G401 (cell line): ENCODE measurements at regions not wholly inside any gene's neighbourhood (a gene's known extent, or its start where the extent isn't known, plus 50 kb on each side); places are given as distances from the start of the nearest gene placed in this dataset.

Experiments
- DNase-seq: peaks from one replicate; pipeline ENCODE4 v3.0.0-alpha.2; 2015; ENCODE audit warnings: low spot score
- in situ Hi-C: cut with HindIII; loops from 2 replicates; pipeline ENCODE4 v1.10.0; 2016; ENCODE audit warnings: low sequenced_read_pairs, mixed read lengths

- in situ Hi-C loops = no loop called here
- DNase-seq = no peak
These were observed 722.3 kb upstream of the FLRT2 start for GRCh38 chr14:84807673-84808072.

GRCh38 chr14:84809158-84809557, 720.8 kb upstream of the FLRT2 start:
- in situ Hi-C loops = no loop called here
- no peak for DNase-seq

GRCh38 chr14:84814391-84814790, 715.6 kb upstream of the FLRT2 start:
- in situ Hi-C loops = no loop called here
- DNase-seq = no peak

- in situ Hi-C loops = no loop called here
These were observed 710.4 kb upstream of the FLRT2 start for GRCh38 chr14:84819528-84819927.

DNA sequence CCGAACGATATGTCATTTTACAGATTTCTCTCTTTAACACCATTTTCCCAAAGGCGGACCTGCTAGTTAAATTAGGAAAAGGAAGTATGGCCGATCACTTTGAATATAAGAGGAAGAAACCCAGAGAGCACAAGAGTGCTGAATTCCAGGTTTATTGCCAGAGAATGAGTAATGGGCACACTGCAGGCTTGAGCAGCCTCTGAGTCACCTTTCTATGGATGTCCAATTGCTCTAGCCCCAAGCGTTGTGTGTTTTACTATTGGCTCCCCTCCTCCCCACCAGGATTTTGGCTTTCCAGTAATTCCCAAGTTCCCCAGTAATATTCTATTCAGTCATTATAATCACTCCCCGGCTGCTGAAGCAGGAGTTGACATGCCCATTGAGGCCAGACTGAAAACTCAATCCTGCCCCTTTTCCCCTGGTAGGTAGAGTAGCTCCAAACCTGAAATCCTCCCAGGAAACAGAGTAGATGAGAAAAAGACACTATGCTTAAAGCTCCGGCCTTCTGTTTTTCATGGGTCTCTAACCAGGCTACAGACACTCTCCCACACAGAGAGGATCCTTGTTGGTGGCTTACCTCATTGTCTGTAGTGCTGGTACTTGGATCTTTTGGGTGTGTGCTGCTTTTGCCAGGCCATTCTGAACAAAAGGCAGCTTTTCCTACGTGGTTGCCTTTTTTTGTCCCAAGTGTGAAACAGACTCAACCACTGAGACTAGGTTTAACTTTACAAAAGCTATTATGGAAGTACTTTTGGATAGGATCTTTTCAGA, 704.3 kb upstream of the FLRT2 start:
- no peak for DNase-seq

More at GRCh38 chr14:84819528-84819927, 710.4 kb upstream of the FLRT2 start:
- no peak for DNase-seq

GRCh38 chr14:84826294-84826693, 703.6 kb upstream of the FLRT2 start:
- no peak for DNase-seq
- in situ Hi-C loops = no loop called here

More for the DNA sequence above, 704.3 kb upstream of the FLRT2 start:
- in situ Hi-C loops = no loop called here

DNA sequence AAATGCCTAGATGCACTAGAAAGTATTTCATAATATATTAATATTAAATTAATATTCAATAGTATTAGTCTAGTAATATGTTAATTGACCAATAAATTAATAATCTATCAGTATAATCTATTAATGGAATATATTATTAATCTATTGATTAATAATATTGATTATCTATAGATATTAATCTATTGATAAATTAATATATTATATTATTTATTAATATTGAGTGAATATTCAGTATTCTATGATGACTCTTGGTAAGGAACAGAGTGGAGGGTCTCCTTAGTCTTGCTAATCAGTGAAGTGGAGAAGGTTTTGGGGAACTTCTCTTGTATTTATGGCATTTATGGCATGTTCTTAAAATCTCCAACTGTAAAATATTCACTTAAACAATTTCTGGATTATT, 679.3 kb upstream of the FLRT2 start:
- DNase-seq = no peak
- in situ Hi-C loops = no loop called here

- in situ Hi-C loops = no loop called here
These were observed 673.0 kb upstream of the FLRT2 start for GRCh38 chr14:84856751-84857534.

DNA sequence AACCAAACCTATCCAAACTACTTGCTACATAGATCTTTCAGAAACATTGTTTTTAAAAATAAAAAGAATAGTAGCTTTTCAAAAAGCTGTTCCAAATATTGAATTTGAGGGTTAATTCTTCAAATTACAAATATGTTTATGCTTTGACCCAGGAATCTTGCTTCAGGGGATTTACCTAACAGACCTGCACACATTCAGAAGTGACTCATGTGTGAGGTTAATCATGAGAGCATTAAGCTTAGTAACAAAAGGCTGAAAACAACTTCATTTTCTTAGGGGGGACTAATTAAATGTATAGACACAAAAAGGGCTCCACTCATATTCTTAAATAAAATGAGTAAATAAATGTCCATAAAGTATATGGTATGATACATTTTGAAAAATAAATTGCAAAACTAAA, 672.4 kb upstream of the FLRT2 start:
- in situ Hi-C loops = no loop called here
- no peak for DNase-seq

More at GRCh38 chr14:84856751-84857534, 673.0 kb upstream of the FLRT2 start:
- no peak for DNase-seq

DNA sequence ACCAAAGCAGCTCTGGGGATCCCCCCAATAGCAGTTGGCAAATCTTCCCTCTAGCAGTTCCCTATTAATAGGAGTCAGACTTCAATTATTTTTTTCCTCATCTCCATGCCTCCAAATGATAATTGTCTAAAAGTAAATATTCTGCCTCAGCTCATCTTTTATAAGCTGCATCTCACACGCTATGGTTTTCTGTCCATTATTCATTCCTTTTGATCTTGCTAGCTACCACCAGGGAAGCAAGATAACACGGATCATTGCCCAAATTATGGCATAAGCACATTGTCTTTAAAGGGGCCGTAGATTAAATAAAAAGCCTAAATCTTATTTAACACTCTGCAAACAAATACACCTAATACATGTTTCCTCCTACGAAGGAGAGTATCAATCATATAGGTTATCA, 670.8 kb upstream of the FLRT2 start:
- in situ Hi-C loops = no loop called here
- no peak for DNase-seq

DNA sequence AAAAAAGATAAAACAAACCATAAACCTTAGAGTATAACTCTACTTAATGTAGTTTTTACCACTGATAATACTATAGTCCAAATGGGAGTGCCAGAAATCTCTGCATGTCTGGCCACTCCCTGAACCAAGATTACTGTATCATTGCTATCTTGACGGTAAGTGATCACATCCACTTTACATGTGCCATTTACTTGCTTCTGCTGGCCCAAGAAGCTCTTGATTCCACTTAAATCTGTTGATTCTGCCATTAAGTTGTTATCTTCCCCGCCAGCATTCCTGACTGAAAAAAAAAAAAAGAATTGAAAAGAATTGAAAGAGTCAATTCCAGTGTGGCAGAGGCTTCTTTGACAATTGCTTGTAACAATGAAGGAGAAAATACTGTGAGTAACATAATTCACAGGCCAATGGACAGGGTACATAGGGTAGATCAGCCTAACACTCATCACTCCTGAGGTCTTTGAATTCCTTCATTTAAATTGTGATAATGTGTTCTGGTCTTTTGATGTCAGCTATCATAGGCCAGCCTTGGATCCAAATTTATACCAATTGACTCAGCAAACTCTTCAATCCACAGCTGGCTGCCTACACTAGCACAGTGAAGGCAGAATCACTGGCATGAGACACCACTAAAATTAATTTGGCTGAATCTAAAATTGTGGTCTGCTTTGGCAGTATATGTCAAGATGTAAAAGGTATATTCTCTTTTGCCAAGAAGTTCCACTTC, 665.2 kb upstream of the FLRT2 start:
- no peak for DNase-seq
- in situ Hi-C loops = no loop called here

DNA sequence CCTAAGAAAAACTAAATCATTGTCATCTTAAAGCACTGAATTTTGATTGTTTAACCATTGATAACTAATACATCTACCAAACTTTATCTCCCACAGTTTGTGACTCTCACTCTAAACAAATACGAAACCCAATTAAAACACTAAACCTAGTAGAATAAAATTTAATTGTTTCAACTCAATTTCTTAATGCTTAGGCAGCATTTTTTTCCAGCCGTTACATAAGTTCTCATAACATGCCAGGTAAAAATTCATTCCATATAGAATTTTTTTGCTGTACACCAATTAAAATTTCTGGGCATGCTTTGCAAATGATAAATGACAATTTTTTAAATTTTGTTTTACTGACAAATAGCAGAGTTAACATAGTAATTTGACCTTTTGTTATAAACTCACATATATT, 658.2 kb upstream of the FLRT2 start:
- in situ Hi-C loops = no loop called here
- DNase-seq = no peak

DNA sequence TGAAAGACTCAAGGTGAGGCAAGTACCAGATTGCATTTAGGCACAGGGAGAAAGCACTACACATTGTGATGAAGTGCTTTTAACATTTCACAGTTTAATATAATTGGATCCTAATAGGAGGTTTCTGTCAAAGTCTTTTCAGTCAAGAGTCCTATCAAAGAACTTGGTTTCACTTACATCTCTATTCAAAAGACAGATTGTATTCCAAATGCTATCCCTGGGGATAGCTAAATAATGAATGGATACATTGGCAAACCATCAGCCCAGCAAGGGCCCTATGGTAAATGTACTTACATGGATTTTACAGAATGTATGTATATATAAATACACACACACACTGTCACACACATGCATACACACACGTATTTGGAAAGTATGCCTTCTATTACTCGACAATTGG, 655.5 kb upstream of the FLRT2 start:
- no peak for DNase-seq
- in situ Hi-C loops = no loop called here

- no peak for DNase-seq
- in situ Hi-C loops = no loop called here
These were observed 652.9 kb upstream of the FLRT2 start for GRCh38 chr14:84877061-84877460.

DNA sequence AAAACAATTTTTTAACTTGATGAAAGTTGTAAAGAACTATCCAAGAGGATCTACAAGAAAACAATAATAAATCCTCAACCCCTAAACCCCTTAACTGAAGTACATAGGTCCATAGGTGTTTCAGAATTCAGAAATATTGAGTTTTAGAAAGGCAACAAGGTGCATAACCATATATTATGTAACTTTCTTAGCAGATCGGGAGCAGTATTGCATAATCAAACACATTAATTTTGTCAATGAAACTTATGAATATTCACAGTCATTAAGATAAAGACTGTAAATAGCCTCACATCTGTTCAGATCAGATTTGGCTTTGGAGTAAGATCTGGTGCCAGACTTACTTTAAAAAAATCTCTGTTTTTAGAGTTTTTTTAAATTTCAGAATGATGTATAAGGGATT, 647.1 kb upstream of the FLRT2 start:
- DNase-seq = no peak
- in situ Hi-C loops = no loop called here

GRCh38 chr14:84885061-84885460, 644.9 kb upstream of the FLRT2 start:
- in situ Hi-C loops = no loop called here
- no peak for DNase-seq

DNA sequence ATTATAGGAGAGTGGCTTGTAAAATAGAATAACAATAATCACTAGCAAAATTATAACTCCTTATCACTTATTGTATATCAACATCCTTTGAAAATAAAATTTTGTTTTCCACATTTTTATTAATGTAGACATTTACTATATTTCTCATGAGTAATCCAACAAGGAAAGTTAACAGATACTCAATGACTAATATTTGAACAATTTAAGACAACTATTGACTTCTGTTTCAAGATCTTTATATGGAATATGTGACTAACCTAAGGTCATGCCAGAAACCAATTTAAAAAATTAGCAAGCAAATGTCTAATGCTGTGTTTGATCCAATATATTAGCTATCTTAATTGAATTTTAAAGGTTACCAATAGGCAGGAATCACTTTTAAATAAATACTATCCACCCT, 638.5 kb upstream of the FLRT2 start:
- in situ Hi-C loops = no loop called here
- DNase-seq = no peak

DNA sequence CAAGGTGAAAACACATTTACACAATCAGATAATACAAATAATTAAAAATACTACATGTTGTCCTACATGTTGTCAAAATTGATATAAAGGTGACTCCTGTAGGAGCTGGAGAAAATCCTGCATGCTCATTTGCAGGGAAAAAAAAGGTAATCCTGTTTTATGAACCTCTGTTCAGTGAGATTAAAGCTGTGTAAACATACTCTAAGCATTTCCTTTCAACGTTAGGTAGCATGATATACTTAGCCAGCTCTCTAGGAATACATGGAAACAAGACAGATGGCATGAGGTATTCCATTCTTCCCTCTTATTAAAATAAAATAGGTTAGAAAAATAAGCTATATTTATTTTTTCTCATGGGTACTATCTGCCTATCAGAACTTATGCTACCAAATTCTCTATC, 635.7 kb upstream of the FLRT2 start:
- in situ Hi-C loops = no loop called here
- DNase-seq = no peak

DNA sequence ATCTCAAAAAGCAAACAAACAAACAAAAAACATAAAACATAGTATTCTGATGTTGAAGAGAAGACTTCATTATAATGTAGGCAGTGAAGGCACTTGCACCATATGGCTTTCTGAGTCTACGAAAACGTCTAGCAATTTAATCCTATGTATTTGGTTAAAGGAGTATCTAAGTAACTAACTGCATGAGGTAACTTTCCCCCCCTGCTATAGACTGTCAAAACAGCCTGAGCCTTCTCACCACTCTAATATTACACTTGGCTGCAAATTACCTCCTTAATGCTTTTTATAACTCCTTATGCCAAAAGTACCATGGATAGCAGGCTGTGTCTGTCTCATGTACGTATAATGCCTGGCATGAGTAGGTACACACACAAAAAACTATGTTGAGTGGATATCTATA, 607.6 kb upstream of the FLRT2 start:
- in situ Hi-C loops = no loop called here
- DNase-seq = no peak

DNA sequence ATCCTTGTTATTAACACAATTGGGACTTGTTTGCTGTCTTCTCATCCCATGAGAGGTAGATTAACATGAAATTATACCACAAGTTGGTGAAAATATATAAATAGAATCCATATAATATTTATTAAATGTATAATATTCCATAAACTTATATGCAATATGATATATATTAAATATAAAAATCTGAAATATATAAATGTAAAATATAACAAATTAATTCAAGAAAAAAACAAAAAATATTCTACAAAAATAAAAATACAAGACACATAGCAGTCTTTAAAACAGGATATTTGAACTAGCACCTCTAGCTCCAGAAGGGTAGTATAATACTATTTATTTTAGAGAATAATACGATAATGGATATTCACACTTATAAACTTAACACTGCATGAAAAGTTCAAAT, 603.3 kb upstream of the FLRT2 start:
- no peak for DNase-seq
- in situ Hi-C loops = no loop called here
